H1 (cell line): ENCODE measurements at regions not wholly inside any gene's neighbourhood (a gene's known extent, or its start where the extent isn't known, plus 50 kb on each side); places are given as distances from the start of the nearest gene placed in this dataset.

Experiments used
- CBX8 ChIP-seq: fragments of 300-800, 300-1000 bp; sonication (generic); IDR thresholded peaks from 2 replicates; pipeline ENCODE4 v1.7.1; 2016; ENCODE audit warnings: low read depth, low read length, borderline replicate concordance
- E2F6 ChIP-seq: IDR thresholded peaks from 2 replicates; pipeline ENCODE4 v1.6.1; 2012; ENCODE audit warnings: inconsistent platforms
- KDM5A ChIP-seq: fragments of 200-600 bp; IDR thresholded peaks from 2 replicates; pipeline ENCODE4 v1.7.1; 2012; ENCODE audit warnings: mild to moderate bottlenecking, low read length, inconsistent platforms, mixed read lengths

DNA sequence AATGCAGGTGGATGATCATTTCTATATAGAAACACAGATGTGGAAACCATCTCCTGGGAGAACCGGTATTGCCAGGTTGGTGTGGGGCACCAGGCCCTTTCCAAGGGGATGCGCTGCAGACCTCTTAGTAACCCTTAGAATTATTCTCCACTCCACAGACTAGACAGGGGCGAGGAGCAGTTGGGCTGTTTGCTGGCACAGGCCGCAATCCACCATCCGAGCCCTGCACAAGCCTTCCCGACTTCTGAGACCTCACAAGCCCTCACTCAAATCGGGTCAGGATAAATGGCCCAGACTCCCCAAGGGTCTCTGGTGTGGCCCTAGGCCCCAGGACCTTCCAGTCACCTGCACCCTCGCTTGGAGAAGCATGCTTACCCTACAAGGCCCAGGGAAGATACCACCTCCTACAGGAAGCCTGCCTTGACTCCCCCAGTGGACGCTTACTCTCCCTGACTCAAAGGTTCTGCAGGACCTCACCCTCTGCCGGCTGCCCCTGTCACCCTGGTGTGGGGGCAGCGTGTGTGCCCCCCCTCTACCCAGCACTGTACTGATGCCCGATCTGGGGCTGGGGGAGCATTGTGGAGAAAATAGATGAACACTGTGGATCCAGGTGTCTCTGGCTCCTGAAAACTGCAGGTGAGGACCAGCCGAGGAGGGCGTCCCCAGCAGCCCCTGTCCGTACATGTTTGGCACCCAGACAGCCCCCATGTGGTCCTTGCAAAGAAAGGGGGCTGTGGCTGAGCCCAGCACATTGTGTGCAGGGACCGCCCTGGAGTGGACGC is 49.8 kb upstream of the ACSF3 start (continued):
- TF ChIP-seq KDM5A = no peak
- TF ChIP-seq E2F6 = no peak
- TF ChIP-seq CBX8 = no peak
